HEK293 (cell line): ENCODE measurements at regions not wholly inside any gene's neighbourhood (a gene's known extent, or its start where the extent isn't known, plus 50 kb on each side); places are given as distances from the start of the nearest gene placed in this dataset.

Source experiments
- CTCF ChIA-PET: fragments of 350-600 bp; formaldehyde crosslinking; extraction: SDS; loops from one replicate; lab custom pipeline; 2021; ENCODE audit warnings: antibody characterized with exemption; lab: Yijun Ruan, JAX
- POLR2A ChIA-PET: fragments of 300-600 bp; formaldehyde crosslinking; extraction: SDS; loops from one replicate; lab custom pipeline; 2020; ENCODE audit warnings: antibody characterized with exemption, inconsistent platforms; lab: Yijun Ruan, JAX
- H3K27ac ChIP-seq: fragments of 200-500 bp; sonication (Bioruptor generic); 2 replicates; pipeline ENCODE4 v1.5.1; 2014; ENCODE audit warnings: low read depth, low read length, control low read depth, inconsistent platforms; ENCODE audit errors: extremely low read depth
- H3K36me3 ChIP-seq, 2 experiments: fragments of 200-500 bp in 1 of 2; sonication (Bioruptor generic) in 1 of 2; 1 replicate in 1 of 2; 2 replicates in 1 of 2; pipeline ENCODE4 v1.5.1; 2014 to 2017; ENCODE audit warnings: inconsistent platforms in 2 of 2, low read length in 2 of 2; ENCODE audit not compliant: control insufficient read depth in 2 of 2, insufficient read depth in 1 of 2
- H3K4me1 ChIP-seq: fragments of 200-500 bp; sonication (Bioruptor generic); 2 replicates; pipeline ENCODE4 v1.5.1; 2014; ENCODE audit warnings: mild to moderate bottlenecking, low read length, inconsistent platforms; ENCODE audit not compliant: control insufficient read depth, insufficient read depth
- H3K4me3 ChIP-seq: 2 replicates; pipeline ENCODE4 v1.5.1; 2011; ENCODE audit warnings: low read depth, mild to moderate bottlenecking, control low read depth, low read length, moderate library complexity
- H3K9me3 ChIP-seq: fragments of 200-500 bp; sonication (Bioruptor generic); 2 replicates; pipeline ENCODE4 v1.5.1; 2014; ENCODE audit warnings: low read depth, low read length, inconsistent platforms; ENCODE audit not compliant: control insufficient read depth, insufficient read depth
- KLF1 ChIP-seq: fragments of 450-650 bp; formaldehyde crosslinking; IDR thresholded peaks from 2 replicates; pipeline ENCODE4 v1.5.1; 2016; ENCODE audit warnings: missing biosample characterization, missing genetic modification characterization
- KLF10 ChIP-seq: fragments of 450-650 bp; IDR thresholded peaks from 2 replicates; pipeline ENCODE4 v1.5.1; 2018; ENCODE audit warnings: missing biosample characterization, mild to moderate bottlenecking, missing genetic modification characterization
- KLF8 ChIP-seq: fragments of 450-650 bp; formaldehyde crosslinking; IDR thresholded peaks from 2 replicates; pipeline ENCODE4 v1.5.1; 2016; ENCODE audit warnings: missing biosample characterization, missing genetic modification characterization
- MYNN ChIP-seq: fragments of 450-650 bp; formaldehyde crosslinking; IDR thresholded peaks from 2 replicates; pipeline ENCODE4 v1.5.1; 2016; ENCODE audit warnings: missing biosample characterization, missing genetic modification characterization, borderline replicate concordance
- SALL2 ChIP-seq: fragments of 450-650 bp; formaldehyde crosslinking; IDR thresholded peaks from 2 replicates; pipeline ENCODE4 v1.5.0; 2017; ENCODE audit warnings: missing biosample characterization, mild to moderate bottlenecking, missing genetic modification characterization, borderline replicate concordance
- TCF7L2 ChIP-seq: IDR thresholded peaks from 2 replicates; pipeline ENCODE4 v1.6.1; 2011; ENCODE audit warnings: low read depth, mild to moderate bottlenecking, inconsistent platforms, low read length, moderate library complexity, borderline replicate concordance
- ZBTB20 ChIP-seq: fragments of 450-650 bp; formaldehyde crosslinking; IDR thresholded peaks from 2 replicates; pipeline ENCODE4 v1.5.1; 2016; ENCODE audit warnings: missing biosample characterization, missing genetic modification characterization
- ZBTB21 ChIP-seq: fragments of 450-650 bp; formaldehyde crosslinking; IDR thresholded peaks from 2 replicates; pipeline ENCODE4 v1.5.1; 2017; ENCODE audit warnings: missing biosample characterization, missing genetic modification characterization
- ZIC2 ChIP-seq: fragments of 450-650 bp; formaldehyde crosslinking; IDR thresholded peaks from 2 replicates; pipeline ENCODE4 v1.5.1; 2016; ENCODE audit warnings: missing biosample characterization, missing genetic modification characterization
- ZNF202 ChIP-seq: fragments of 450-650 bp; formaldehyde crosslinking; IDR thresholded peaks from 2 replicates; pipeline ENCODE4 v1.5.1; 2016; ENCODE audit warnings: missing biosample characterization, missing genetic modification characterization, borderline replicate concordance
- ZNF292 ChIP-seq: fragments of 450-650 bp; formaldehyde crosslinking; IDR thresholded peaks from 2 replicates; pipeline ENCODE4 v1.5.1; 2016; ENCODE audit warnings: low read depth, missing biosample characterization, missing genetic modification characterization, borderline replicate concordance
- ZNF335 ChIP-seq: fragments of 450-650 bp; formaldehyde crosslinking; conservative IDR thresholded peaks from 2 replicates; pipeline ENCODE4 v1.5.1; 2016; ENCODE audit warnings: missing biosample characterization, missing genetic modification characterization
- ZNF426 ChIP-seq: fragments of 450-650 bp; formaldehyde crosslinking; IDR thresholded peaks from 2 replicates; pipeline ENCODE4 v1.5.1; 2017; ENCODE audit warnings: missing biosample characterization, missing genetic modification characterization, mild to moderate bottlenecking, inconsistent platforms, moderate library complexity
- ZNF48 ChIP-seq: fragments of 450-650 bp; formaldehyde crosslinking; IDR thresholded peaks from 2 replicates; pipeline ENCODE4 v1.5.1; 2016; ENCODE audit warnings: missing biosample characterization, missing genetic modification characterization
- ZNF501 ChIP-seq: fragments of 450-650 bp; formaldehyde crosslinking; IDR thresholded peaks from 2 replicates; pipeline ENCODE4 v1.5.1; 2016; ENCODE audit warnings: missing biosample characterization, missing genetic modification characterization
- ZNF521 ChIP-seq: fragments of 450-650 bp; formaldehyde crosslinking; IDR thresholded peaks from 2 replicates; pipeline ENCODE4 v1.5.1; 2017; ENCODE audit warnings: missing biosample characterization, mild to moderate bottlenecking, missing genetic modification characterization
- ZNF558 ChIP-seq: fragments of 450-650 bp; formaldehyde crosslinking; IDR thresholded peaks from 2 replicates; pipeline ENCODE4 v1.5.1; 2016; ENCODE audit warnings: missing biosample characterization, missing genetic modification characterization
- ZNF561 ChIP-seq: fragments of 450-650 bp; IDR thresholded peaks from 2 replicates; pipeline ENCODE4 v1.5.1; 2018; ENCODE audit warnings: missing biosample characterization, missing genetic modification characterization, borderline replicate concordance
- ZNF621 ChIP-seq: fragments of 450-650 bp; formaldehyde crosslinking; IDR thresholded peaks from 2 replicates; pipeline ENCODE4 v1.5.1; 2017; ENCODE audit warnings: missing biosample characterization, missing genetic modification characterization
- ZNF837 ChIP-seq: fragments of 450-650 bp; formaldehyde crosslinking; IDR thresholded peaks from 2 replicates; pipeline ENCODE4 v1.5.1; 2016; ENCODE audit warnings: missing biosample characterization, missing genetic modification characterization
- TF ChIP-seq, protein P1 (sequence below): fragments of 450-650 bp; formaldehyde crosslinking; IDR thresholded peaks from 2 replicates; pipeline ENCODE4 v1.5.1; 2017; ENCODE audit warnings: missing biosample characterization, missing genetic modification characterization
- TF ChIP-seq, protein P2 (sequence below): fragments of 450-650 bp; formaldehyde crosslinking; IDR thresholded peaks from 2 replicates; pipeline ENCODE4 v1.5.1; 2016; ENCODE audit warnings: missing biosample characterization, missing genetic modification characterization
- TF ChIP-seq, protein P3 (sequence below): fragments of 450-650 bp; formaldehyde crosslinking; conservative IDR thresholded peaks from 2 replicates; pipeline ENCODE4 v1.5.1; 2016; ENCODE audit warnings: low read depth, missing biosample characterization, missing genetic modification characterization
- TF ChIP-seq, protein P4 (sequence below): fragments of 450-650 bp; formaldehyde crosslinking; IDR thresholded peaks from 2 replicates; pipeline ENCODE4 v1.5.1; 2016; ENCODE audit warnings: missing biosample characterization, missing genetic modification characterization
- TF ChIP-seq, protein P5 (sequence below): fragments of 450-650 bp; formaldehyde crosslinking; IDR thresholded peaks from 2 replicates; pipeline ENCODE4 v1.5.1; 2016; ENCODE audit warnings: missing biosample characterization, missing genetic modification characterization

DNA sequence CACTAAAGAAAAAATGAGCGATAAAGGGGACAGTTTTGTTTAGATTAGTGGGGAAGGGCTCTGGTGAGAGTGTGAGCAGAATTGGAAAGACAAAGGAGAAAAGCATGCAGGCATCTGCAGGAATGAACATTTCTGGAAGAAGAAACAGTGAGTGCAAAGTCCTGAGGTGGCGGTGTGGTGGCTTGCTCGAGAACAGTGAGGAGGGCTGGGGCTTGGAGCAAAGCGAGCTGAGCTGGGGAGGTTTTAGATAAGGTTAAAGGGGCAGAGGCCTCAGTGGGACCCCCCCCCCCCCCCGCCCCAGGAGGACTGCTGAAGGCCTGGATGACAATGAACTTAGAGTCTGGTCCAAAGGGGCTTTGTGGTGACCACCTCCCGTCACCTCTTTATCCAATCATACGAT, 202.7 kb upstream of the MVB12B start (continued):
- TF ChIP-seq, protein P1, sequence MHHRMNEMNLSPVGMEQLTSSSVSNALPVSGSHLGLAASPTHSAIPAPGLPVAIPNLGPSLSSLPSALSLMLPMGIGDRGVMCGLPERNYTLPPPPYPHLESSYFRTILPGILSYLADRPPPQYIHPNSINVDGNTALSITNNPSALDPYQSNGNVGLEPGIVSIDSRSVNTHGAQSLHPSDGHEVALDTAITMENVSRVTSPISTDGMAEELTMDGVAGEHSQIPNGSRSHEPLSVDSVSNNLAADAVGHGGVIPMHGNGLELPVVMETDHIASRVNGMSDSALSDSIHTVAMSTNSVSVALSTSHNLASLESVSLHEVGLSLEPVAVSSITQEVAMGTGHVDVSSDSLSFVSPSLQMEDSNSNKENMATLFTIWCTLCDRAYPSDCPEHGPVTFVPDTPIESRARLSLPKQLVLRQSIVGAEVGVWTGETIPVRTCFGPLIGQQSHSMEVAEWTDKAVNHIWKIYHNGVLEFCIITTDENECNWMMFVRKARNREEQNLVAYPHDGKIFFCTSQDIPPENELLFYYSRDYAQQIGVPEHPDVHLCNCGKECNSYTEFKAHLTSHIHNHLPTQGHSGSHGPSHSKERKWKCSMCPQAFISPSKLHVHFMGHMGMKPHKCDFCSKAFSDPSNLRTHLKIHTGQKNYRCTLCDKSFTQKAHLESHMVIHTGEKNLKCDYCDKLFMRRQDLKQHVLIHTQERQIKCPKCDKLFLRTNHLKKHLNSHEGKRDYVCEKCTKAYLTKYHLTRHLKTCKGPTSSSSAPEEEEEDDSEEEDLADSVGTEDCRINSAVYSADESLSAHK (tag by site-specific recombination): no peak
- no peak for TF ChIP-seq ZNF335 (tag by site-specific recombination)
- TF ChIP-seq ZNF558: no peak
- no peak for TF ChIP-seq ZIC2 (tag by site-specific recombination)
- TF ChIP-seq, protein P2, sequence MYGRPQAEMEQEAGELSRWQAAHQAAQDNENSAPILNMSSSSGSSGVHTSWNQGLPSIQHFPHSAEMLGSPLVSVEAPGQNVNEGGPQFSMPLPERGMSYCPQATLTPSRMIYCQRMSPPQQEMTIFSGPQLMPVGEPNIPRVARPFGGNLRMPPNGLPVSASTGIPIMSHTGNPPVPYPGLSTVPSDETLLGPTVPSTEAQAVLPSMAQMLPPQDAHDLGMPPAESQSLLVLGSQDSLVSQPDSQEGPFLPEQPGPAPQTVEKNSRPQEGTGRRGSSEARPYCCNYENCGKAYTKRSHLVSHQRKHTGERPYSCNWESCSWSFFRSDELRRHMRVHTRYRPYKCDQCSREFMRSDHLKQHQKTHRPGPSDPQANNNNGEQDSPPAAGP (tag by site-specific recombination): no peak

DNA sequence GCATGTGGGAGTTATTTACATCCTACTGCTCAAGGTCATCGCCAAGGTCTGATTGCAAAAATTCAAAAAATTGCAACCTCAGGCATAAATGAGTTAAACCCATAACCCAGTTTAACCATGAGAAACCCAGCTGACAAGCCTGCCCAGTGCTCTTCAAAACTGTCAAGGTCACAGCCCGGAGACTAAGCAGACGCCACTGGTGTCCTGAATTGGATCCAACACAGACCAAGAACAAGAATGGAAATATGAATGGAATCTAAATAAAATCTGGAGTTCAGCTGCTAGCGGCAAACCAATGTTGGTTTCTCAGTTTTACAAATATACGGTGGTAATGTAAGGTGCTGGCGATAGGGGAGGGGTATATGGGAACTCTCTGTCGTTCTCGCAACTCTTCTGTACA, 201.5 kb upstream of the MVB12B start:
- Histone ChIP-seq H3K4me1 (no peaks in the 10 kb centered on the region), H3K36me3 (no peaks in the 10 kb centered on the region), H3K9me3 (no peaks in the 10 kb centered on the region), H3K4me3 (no peak overlapping the region), H3K27ac (no peak overlapping the region)
- POLR2A ChIA-PET: no interaction called here
- TF ChIP-seq, protein P3, sequence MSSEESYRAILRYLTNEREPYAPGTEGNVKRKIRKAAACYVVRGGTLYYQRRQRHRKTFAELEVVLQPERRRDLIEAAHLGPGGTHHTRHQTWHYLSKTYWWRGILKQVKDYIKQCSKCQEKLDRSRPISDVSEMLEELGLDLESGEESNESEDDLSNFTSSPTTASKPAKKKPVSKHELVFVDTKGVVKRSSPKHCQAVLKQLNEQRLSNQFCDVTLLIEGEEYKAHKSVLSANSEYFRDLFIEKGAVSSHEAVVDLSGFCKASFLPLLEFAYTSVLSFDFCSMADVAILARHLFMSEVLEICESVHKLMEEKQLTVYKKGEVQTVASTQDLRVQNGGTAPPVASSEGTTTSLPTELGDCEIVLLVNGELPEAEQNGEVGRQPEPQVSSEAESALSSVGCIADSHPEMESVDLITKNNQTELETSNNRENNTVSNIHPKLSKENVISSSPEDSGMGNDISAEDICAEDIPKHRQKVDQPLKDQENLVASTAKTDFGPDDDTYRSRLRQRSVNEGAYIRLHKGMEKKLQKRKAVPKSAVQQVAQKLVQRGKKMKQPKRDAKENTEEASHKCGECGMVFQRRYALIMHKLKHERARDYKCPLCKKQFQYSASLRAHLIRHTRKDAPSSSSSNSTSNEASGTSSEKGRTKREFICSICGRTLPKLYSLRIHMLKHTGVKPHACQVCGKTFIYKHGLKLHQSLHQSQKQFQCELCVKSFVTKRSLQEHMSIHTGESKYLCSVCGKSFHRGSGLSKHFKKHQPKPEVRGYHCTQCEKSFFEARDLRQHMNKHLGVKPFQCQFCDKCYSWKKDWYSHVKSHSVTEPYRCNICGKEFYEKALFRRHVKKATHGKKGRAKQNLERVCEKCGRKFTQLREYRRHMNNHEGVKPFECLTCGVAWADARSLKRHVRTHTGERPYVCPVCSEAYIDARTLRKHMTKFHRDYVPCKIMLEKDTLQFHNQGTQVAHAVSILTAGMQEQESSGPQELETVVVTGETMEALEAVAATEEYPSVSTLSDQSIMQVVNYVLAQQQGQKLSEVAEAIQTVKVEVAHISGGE (tag by site-specific recombination): no peak
- TF ChIP-seq ZNF501 (tag by site-specific recombination) (no peak), ZNF561 (tag by site-specific recombination) (no peak), ZNF621 (tag by site-specific recombination) (no peak), ZBTB20 (tag by site-specific recombination) (no peak), ZNF48 (no peak), KLF10 (tag by site-specific recombination) (no peak), KLF8 (tag by site-specific recombination) (no peak), TCF7L2 (no peak), ZNF202 (tag by site-specific recombination) (no peak), ZNF292 (no peak), SALL2 (no peak), KLF1 (tag by site-specific recombination) (no peak), ZNF521 (no peak), ZBTB21 (no peak), ZNF837 (tag by site-specific recombination) (no peak), ZNF426 (no peak), MYNN (tag by site-specific recombination) (no peak)
- TF ChIP-seq, protein P4, sequence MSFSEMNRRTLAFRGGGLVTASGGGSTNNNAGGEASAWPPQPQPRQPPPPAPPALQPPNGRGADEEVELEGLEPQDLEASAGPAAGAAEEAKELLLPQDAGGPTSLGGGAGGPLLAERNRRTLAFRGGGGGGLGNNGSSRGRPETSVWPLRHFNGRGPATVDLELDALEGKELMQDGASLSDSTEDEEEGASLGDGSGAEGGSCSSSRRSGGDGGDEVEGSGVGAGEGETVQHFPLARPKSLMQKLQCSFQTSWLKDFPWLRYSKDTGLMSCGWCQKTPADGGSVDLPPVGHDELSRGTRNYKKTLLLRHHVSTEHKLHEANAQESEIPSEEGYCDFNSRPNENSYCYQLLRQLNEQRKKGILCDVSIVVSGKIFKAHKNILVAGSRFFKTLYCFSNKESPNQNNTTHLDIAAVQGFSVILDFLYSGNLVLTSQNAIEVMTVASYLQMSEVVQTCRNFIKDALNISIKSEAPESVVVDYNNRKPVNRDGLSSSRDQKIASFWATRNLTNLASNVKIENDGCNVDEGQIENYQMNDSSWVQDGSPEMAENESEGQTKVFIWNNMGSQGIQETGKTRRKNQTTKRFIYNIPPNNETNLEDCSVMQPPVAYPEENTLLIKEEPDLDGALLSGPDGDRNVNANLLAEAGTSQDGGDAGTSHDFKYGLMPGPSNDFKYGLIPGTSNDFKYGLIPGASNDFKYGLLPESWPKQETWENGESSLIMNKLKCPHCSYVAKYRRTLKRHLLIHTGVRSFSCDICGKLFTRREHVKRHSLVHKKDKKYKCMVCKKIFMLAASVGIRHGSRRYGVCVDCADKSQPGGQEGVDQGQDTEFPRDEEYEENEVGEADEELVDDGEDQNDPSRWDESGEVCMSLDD (tag by site-specific recombination): no peak
- TF ChIP-seq, protein P5, sequence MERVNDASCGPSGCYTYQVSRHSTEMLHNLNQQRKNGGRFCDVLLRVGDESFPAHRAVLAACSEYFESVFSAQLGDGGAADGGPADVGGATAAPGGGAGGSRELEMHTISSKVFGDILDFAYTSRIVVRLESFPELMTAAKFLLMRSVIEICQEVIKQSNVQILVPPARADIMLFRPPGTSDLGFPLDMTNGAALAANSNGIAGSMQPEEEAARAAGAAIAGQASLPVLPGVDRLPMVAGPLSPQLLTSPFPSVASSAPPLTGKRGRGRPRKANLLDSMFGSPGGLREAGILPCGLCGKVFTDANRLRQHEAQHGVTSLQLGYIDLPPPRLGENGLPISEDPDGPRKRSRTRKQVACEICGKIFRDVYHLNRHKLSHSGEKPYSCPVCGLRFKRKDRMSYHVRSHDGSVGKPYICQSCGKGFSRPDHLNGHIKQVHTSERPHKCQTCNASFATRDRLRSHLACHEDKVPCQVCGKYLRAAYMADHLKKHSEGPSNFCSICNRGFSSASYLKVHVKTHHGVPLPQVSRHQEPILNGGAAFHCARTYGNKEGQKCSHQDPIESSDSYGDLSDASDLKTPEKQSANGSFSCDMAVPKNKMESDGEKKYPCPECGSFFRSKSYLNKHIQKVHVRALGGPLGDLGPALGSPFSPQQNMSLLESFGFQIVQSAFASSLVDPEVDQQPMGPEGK: no peak
- CTCF ChIA-PET: interaction anchor here (0.6 kb wide), 1 partner anchor 29 kb away, joined by 3 read pairs; no protein-coding TSS in a partner anchor
